ENCODE measurements at regions not wholly inside any gene's neighbourhood (a gene's known extent, or its start where the extent isn't known, plus 50 kb on each side); places are given as distances from the start of the nearest gene placed in this dataset.

GRCh38 chr6:23213651-23214050, 644.3 kb downstream of the HDGFL1 start:
- TF ChIP-seq GATA2 (IDR thresholded peaks at IDR 0.05; ENCODE audit: low read depth, low read length) = no peak
- TF ChIP-seq GATA3 (IDR thresholded peaks at IDR 0.05; ENCODE audit: low read depth, low read length) = no peak

- TF ChIP-seq GATA2 (IDR thresholded peaks at IDR 0.05; ENCODE audit: low read depth, low read length) (peak; percentile 99), GATA3 (IDR thresholded peaks at IDR 0.05; ENCODE audit: low read depth, low read length) (peak; percentile 97)
These were observed 649.4 kb downstream of the HDGFL1 start for GRCh38 chr6:23218751-23219150.

- TF ChIP-seq GATA2 (IDR thresholded peaks at IDR 0.05; ENCODE audit: low read depth, low read length) (no peak), GATA3 (IDR thresholded peaks at IDR 0.05; ENCODE audit: low read depth, low read length) (no peak)
These were observed 653.4 kb downstream of the HDGFL1 start for GRCh38 chr6:23222724-23223123.

GRCh38 chr6:23224540-23224939, 655.2 kb downstream of the HDGFL1 start:
- TF ChIP-seq GATA3 (IDR thresholded peaks at IDR 0.05; ENCODE audit: low read depth, low read length) = no peak
- TF ChIP-seq GATA2 (IDR thresholded peaks at IDR 0.05; ENCODE audit: low read depth, low read length) = no peak

GRCh38 chr6:23228439-23229024, 659.2 kb downstream of the HDGFL1 start:
- TF ChIP-seq GATA2 (IDR thresholded peaks at IDR 0.05; ENCODE audit: low read depth, low read length) = no peak
- no peak for TF ChIP-seq GATA3 (IDR thresholded peaks at IDR 0.05; ENCODE audit: low read depth, low read length)

- TF ChIP-seq GATA3 (IDR thresholded peaks at IDR 0.05; ENCODE audit: low read depth, low read length) = no peak
- TF ChIP-seq GATA2 (IDR thresholded peaks at IDR 0.05; ENCODE audit: low read depth, low read length) = no peak
These were observed 674.5 kb downstream of the HDGFL1 start for GRCh38 chr6:23243854-23244253.

GRCh38 chr6:23244300-23244699, 674.9 kb downstream of the HDGFL1 start:
- TF ChIP-seq GATA3 (IDR thresholded peaks at IDR 0.05; ENCODE audit: low read depth, low read length) = no peak
- TF ChIP-seq GATA2 (IDR thresholded peaks at IDR 0.05; ENCODE audit: low read depth, low read length) = no peak

- TF ChIP-seq GATA2 (IDR thresholded peaks at IDR 0.05; ENCODE audit: low read depth, low read length) (peak; percentile 73; the same call in 1 of the 2 replicates), GATA3 (IDR thresholded peaks at IDR 0.05; ENCODE audit: low read depth, low read length) (peak; percentile 80)
These were observed 676.2 kb downstream of the HDGFL1 start for GRCh38 chr6:23245572-23245971.

- TF ChIP-seq GATA3 (IDR thresholded peaks at IDR 0.05; ENCODE audit: low read depth, low read length) (no peak), GATA2 (IDR thresholded peaks at IDR 0.05; ENCODE audit: low read depth, low read length) (no peak)
These were observed 677.5 kb downstream of the HDGFL1 start for GRCh38 chr6:23246896-23247295.

- no peak for TF ChIP-seq GATA2 (IDR thresholded peaks at IDR 0.05; ENCODE audit: low read depth, low read length)
These were observed 681.2 kb downstream of the HDGFL1 start for GRCh38 chr6:23250556-23250955.

GRCh38 chr6:23262864-23263263, 693.5 kb downstream of the HDGFL1 start:
- TF ChIP-seq GATA2 (IDR thresholded peaks at IDR 0.05; ENCODE audit: low read depth, low read length) = no peak
- no peak for TF ChIP-seq GATA3 (IDR thresholded peaks at IDR 0.05; ENCODE audit: low read depth, low read length)

- no peak for TF ChIP-seq GATA2 (IDR thresholded peaks at IDR 0.05; ENCODE audit: low read depth, low read length)
These were observed 695.9 kb downstream of the HDGFL1 start for GRCh38 chr6:23265270-23265669.

- TF ChIP-seq GATA2 (IDR thresholded peaks at IDR 0.05; ENCODE audit: low read depth, low read length) (no peak), GATA3 (IDR thresholded peaks at IDR 0.05; ENCODE audit: low read depth, low read length) (no peak)
These were observed 697.2 kb downstream of the HDGFL1 start for GRCh38 chr6:23266536-23266935.

- no peak for TF ChIP-seq GATA3 (IDR thresholded peaks at IDR 0.05; ENCODE audit: low read depth, low read length)
- TF ChIP-seq GATA2 (IDR thresholded peaks at IDR 0.05; ENCODE audit: low read depth, low read length) = no peak
These were observed 698.3 kb downstream of the HDGFL1 start for GRCh38 chr6:23267651-23268050.

- TF ChIP-seq GATA3 (IDR thresholded peaks at IDR 0.05; ENCODE audit: low read depth, low read length) (no peak), GATA2 (IDR thresholded peaks at IDR 0.05; ENCODE audit: low read depth, low read length) (no peak)
These were observed 699.0 kb downstream of the HDGFL1 start for GRCh38 chr6:23268348-23268747.

GRCh38 chr6:23269436-23269835, 700.1 kb downstream of the HDGFL1 start:
- TF ChIP-seq GATA2 (IDR thresholded peaks at IDR 0.05; ENCODE audit: low read depth, low read length) = no peak
- no peak for TF ChIP-seq GATA3 (IDR thresholded peaks at IDR 0.05; ENCODE audit: low read depth, low read length)
